Medulla oblongata (tissue), 1 donor: ENCODE measurements at regions not wholly inside any gene's neighbourhood (a gene's known extent, or its start where the extent isn't known, plus 50 kb on each side); places are given as distances from the start of the nearest gene placed in this dataset.
"Not testable (repeated sequence)": the region's sequence is repeated elsewhere in the genome, so short reads cannot be mapped to it uniquely, and the experiment has no call there.

Source experiments
- DNase-seq: peaks from one replicate; pipeline ENCODE4 v3.0.0-alpha.2; 2015; ENCODE audit errors: extremely low spot score

DNA sequence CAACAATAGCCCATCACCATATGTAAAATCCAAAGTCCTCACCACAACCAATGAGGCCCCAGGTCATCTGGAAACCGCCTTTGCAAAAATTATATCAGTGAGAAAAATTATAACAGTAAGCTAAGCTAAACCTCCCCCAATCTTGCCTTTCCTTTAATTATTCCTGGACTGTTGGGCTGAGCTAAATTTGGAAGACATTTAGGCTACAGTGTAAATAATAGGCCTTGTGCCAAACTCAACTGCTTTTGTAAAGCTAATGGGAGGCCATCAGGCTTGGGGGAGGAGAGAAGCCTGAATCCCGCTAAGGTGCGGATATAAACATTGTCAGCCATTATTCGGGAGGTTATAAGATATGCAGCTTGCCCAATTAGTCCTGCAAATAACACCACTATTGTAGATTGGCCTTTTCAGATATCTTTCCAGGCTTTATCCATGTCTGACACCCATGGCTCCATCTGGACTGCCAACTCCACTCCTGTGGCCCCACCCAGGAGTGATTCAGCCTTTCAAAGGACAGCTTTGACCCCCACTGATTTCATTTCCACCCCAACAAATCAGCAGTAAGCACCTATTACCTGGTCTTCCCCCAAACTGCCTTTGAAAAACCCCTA lies 53.0 kb upstream of the CA12 start:
- no peak for DNase-seq

DNA sequence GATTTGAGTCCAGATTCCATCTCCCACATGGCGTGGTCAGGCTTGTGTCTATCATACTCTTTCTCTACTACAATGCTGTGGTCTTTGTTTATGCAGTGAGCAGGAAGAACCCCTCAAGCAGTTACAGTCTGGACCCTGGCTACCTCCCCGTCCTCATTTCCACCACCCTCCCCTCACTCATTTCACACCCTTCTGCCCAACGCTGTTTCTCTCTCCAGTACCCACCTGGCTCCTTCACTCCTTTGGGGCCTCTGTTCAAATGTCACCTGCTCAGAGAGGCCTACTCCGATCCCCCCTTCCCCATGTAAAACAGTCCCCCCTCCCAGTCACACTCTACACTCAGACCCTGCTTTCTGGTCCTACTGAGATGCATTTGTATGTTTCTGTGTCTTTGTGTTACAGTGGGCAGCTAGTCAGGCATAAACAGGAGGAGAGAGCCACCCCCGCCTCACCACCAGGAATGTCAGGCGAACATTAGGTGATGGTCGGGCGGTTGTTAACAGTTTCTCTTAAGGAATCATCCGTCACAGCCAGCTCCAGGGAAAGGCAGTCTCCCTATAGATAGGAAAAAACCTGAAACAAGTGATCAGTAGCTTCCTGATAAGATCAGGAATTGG lies 53.7 kb upstream of the CA12 start:
- no peak for DNase-seq

DNA sequence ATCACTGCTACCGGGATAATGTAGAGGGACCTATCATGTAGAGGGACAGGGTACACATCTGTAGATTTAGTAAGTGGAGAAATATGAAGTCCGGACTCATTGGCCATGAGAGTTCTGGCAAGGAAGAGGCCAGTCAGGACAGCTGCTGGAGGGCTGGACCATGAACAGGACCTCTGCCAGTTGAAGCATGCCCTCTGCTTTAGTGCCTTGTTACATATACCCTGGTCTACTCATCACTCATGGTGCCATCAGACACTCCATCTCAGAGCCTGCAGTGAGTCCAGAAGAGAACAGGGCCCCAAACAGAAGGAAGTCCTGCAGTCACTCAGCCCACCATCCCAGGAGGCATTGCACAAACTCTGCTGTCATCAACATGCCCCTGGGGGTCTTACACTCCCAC lies 54.7 kb upstream of the CA12 start:
- DNase-seq, result no peak

DNA sequence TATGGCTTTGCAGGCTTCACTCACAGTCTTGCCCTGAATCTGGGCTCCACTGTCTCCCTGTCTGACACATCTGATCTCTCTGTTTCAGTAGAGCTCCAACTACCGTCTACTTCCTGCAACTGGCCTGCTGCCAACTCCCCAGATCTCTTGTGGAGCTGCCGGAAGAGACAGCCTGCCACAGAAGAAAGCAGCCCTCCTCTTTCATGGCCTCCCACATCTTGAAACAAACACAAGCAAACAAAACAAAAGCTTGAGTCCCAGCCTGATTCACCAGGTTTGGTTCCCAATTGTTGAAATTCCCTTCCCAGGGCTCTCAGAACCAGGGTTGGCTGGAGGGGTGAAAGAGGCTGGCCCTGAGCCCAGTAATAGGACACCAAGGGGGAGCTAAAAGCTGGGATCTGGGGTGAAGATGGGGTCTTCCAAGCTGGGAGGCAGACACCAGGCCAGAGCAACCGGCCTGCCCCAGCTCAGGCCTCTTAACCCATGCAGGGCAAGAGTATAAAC lies 55.3 kb upstream of the CA12 start:
- peak; percentile 85 for DNase-seq

DNA sequence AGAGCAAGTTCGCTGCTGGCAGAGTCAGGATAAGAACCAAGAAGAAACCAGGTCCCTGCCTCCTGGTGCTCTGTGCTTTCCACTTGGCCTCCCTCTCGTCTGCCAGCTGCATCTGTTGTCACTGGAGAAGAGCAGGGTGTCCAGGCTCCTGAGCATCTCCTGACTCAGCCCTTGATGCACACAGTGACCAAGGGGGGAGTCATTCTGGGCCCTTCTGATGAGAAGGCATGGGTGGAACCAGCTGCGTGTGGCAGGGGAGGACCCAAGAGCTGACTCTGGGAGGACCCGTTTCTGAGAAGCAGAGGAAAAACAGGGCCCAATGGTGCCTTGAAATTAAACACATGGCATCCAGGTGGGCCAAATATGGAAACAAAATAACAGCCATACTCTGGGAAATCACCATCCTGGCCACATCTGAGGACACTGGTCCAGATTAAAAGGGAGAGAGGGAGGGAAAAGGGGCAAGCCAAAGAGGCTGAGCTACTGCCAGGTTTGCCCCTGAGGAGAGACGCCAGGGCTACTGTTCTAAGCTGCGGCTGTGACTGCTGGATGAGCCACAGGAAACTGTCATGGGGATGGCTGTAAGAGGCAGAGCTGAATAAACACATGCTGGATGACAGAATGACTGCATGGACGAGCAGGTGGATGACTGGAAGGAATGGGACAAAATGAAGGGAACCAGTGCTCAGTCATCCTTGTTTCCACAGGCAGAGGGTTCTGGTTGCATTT lies 58.1 kb upstream of the CA12 start:
- DNase-seq, result no peak

DNA sequence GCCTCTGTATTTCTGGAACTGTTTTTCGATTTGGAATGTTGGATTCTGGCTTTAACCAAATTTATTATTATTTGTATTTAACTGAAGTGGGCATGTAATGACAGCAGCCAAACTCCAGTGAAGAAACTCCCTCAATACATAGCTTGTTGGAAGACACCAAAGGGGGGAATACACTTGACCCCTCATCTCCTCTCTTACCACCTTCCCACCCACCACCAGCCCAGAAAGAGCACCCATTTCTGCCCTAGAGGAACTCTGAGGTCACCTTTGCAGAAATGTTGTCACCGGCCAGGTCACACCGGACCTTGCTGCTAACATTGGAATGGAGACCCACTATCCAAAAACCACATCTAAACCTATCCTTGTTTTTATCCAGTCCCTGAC lies 58.6 kb upstream of the CA12 start:
- DNase-seq, result no peak

DNA sequence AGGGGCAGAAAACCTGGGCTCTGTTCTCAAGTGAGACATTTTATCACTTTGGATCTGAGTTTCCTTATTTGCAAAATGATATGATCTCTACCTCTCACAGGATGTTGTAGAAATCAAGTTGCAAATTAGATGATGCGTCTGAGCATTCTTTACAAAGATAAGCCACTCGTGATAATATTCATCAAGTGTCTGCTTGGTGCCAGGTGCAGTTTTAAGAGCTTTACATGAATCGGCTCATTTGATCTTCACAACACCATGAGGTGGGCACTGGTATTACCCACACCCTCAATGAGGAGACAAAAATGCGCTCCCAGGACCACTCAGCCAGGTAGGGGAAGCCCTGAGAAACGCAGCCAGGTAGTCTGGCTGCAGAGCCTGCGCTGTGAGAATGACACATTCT lies 59.1 kb upstream of the CA12 start:
- no peak for DNase-seq

DNA sequence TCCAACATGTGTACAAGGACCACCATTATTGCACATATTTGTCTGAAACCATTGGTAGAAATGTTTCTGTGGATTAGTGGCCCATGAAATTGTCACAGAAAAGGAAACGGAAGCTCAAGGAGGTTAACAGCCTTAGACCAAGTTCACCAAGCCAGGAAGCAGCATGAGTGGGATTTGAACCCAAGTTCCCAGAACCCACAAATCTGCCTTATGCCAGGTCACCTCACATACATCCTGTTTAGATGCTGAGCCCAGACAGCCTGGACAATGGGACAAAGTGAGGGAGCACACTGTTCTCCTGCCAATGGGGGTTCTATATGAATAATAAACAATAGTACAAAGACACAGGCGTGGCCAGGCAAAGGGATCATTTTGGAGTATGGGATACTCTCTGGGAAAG lies 59.6 kb upstream of the CA12 start:
- no peak for DNase-seq

DNA sequence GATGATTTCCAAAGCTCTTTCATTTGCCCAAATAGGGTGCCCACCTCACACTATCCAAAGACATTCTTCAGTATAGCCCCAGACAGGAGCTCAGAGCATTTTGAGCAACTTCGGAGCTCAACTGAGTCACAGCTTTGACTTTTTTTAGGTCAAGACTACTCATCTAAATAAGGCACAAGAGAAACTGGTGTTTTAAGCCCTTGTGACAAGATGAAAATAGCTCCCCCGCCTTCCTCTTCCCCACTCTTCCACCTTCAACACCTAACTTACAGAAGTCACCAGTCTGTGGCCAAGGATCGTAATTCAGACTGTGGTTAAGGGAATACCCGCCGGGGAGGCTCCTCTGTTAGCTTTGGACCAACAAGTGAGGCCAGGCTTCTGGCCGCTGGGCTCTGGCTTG lies 60.4 kb upstream of the CA12 start:
- DNase-seq, result no peak

DNA sequence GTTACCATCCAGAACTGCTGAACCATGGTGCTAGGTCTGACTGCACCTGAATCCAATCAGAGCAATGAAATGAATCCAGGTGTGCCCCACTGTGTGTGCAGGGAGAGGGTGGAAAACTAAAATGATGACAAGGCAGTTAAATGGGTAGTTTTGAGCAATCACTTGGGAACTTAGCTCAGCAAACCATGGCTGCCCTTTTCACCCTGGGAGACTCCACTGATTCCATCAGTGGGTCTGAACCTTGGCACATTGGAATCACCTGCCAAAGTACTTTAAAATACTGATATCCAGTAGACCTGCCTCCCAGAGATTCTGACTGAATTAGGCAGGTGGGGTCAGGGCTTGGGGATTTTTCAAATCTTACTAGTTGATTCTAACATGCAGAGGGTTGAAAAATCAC lies 59.8 kb upstream of the USP3 start:
- no peak for DNase-seq

DNA sequence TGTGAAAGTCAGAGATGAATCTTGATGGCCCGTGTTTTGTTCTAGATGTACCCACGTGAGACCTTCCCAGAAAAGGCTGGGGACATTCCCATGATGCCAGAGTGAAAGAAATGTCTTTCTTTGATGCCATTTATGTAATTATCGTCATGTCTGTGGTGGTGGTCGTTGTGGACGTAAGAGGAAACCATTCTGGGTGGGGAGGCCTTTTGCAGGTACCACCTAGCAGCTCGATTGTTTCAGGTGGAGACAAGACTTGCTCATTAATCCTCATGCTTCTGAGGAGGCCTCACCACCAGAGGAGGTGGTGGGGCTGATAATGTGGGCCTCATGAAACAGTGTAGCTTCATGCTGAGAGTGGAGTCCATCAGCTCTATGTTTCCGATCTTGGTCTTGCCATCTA lies 58.1 kb upstream of the USP3 start:
- DNase-seq, result no peak

DNA sequence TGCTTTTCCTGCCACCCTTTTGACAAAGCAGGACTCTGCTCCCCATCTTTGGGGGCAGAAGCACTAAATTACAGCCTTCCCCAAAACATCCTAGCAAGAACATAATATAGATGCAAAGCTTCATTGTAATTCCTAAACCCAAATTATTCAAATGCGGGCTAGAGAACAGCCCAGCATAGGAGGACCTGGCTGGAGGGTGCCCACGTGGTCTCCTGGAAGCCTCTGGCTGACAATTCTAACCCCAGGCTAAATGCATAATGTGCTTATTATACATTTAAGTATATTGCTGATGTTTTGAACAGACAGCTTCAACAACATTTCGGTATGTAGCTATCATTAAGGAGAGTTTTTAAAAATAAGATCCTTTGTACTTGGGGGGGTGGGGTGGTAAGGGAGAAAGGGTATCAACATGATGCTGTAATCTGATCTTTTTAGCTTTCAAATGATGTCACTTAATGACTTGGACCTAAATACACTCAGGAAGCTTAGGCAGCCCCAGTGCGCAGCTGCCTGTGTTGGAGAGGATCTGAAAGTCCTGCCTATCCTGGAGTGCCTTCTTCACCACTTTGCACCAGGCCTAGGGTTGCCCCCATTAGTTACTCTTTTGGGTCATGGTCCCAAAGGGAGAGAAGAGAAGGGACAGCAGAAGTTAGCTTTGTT lies 57.2 kb upstream of the USP3 start:
- no peak for DNase-seq

DNA sequence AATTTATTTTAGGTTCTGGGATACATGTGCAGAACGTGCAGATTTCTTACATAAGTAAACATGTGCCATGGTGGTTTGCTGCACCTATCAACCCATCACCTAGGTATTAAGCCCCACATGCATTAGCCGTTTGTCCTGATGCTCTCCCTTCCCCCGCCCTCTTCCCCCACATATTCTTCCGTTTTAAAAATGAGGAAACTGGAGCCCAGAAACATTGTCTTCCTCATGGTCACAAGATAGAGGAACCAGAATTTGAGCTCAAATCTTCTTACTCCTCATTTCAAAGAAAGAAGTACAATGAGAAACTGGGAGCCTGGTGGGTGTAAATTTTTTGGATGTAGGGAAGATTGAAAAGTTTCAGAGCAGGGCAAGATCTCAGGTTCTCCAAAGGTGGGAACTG lies 56.1 kb upstream of the USP3 start:
- DNase-seq, result peak; percentile 81

DNA sequence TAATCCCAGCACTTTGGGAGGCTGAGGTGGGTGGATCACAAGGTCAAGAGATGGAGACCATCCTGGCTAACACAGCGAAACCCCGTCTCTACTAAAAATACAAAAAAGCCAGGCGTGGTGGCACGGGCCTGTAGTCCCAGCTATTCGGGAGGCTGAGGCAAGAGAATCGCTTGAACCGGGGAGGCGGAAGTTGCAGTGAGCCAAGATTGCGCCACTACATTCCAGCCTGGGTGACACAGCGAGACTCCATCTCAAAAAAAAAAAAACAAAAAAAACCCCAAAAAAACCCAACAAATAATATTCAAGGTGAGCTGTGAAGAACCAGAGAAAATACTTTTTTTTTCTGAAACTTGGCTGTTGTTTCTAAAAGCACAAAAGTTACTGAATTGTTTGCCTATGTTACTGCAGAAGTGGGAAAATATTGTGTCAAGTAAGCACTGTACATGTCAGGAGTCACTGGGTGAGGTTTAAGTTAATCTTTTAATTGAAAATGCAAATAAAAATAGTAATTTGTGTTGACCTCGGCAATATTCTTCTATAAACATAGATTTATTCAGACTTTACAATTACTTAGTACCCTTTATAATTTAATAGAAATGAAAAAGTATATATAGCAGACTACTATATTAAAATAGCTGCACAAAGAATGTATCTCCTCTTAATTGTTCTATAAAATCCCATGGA lies 55.4 kb upstream of the USP3 start:
- not testable (repeated sequence) for DNase-seq

DNA sequence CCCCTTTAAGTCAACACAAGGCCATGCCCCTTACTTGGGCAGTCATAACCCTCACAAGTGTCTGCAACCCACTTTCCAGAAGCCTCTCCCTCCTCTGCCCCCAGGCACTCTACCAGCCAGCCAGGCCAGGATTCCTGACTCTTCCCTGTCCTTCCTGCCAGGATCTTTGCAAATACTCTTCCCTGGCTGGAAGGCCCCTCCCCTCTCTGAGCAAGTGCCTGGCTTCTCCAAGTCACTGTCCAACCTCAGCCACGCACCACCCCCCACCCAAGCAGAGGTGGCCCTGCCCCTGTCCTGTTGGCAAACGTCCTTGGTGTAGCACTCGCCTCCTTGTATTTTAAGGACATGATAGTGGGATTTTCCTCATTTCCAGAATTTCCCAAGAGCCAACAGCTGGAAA lies 54.7 kb upstream of the USP3 start:
- no peak for DNase-seq

DNA sequence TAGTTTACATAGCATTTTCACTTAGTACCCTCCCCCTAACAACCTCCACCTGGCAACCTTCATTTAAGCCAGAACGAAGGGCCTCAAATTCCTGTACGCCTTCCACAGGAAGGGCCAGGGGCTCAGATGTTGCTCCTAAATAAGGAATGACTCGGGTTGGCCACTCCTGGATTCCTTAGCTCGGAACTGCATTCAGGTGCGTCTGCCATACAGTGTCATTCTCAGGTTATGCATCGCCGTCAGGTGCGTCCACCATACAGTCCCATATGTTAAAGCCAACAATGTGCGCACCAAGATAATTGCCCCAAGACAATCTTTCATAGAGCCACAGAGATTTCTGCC lies 53.5 kb upstream of the USP3 start:
- DNase-seq, result no peak

DNA sequence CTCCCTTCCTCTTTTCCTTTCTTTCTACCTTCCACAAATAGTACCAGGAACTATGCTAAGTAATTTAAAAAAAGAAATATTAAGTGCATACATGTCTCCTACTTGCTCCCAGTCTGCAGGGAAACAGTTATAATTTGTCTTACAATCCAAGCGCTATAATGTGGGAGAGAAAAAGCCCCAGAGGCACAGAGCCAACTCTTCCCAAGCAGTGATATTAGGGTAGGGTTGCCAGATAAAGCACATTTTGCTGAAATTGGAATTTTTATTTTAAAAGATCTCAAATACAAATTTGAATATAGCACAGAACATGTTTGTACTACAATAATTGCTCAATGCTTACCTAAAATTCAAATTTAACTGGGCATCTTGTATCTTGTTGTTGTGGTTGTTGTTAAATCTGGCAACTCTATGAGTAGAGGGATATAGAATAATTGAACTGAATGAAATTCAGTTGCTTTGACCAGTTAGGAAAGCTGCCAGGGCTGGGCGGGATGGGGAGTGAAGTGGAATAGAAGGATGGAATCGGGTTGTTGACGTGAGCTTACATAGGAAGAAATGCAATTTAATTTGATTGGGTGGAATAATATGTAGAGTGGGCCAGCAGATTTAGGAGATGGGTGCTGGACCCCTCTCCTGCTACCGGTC lies 52.6 kb upstream of the USP3 start:
- DNase-seq, result no peak

DNA sequence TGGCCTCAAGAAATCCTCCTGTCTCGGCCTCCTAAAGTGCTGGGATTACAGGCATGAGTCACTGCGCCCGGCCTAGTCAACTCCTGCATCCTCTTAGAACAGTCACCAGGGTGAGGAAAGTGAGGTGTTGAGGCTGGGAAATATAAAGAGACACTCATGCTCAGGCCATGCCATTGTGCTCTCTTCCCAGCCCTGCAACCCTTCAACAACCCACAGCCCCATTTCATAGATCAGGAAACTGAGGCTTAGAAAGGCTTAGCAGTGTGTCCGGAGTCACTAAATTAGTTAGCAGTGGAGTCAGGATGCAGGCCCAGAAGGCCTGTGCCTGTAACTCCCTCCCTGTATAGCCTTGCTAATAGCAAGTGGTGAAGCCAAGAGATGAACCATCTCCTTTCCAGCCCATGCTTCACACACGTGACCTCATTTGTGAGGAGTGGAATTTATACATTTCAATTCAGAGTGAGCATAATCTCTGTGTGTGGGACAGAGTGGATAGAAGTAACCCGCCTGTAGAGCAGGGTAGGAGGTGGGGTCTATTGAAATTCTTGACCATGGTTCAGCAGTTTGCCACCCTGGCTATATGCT lies 51.7 kb upstream of the USP3 start:
- no peak for DNase-seq

DNA sequence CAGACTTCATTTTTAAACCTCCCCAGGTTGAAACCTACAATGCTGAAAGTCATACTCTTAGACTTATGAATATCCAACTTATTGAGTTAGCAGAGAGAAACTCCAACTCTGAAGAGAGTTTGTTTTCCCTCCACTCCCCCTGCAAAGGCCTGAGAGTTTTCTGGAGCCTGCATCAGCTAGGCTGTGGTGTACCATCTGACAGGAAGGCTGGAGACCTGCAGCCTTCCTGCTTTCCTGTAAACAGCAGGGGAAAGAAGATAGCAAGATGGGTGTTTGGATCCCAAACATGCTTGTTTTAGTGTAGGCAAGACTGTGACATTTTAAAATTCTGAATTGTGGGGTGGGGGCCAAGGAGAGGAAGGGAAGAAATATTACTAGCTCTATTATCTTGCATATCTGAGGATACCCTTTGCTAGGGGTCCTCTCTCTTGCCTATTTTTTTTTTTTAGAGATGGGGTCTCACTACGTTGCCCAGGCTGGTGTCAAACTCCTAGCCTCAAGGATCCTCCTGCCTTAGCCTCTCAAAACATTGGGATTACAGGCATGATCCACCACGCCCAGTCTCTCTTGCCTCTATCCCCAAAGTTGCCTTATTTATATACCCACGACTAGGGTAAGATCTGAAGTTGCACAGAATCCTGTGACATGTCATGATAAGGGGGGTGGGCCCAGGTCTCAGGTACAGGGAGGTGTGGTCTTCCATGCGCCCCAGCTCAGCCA lies 51.0 kb upstream of the USP3 start:
- DNase-seq, result no peak

DNA sequence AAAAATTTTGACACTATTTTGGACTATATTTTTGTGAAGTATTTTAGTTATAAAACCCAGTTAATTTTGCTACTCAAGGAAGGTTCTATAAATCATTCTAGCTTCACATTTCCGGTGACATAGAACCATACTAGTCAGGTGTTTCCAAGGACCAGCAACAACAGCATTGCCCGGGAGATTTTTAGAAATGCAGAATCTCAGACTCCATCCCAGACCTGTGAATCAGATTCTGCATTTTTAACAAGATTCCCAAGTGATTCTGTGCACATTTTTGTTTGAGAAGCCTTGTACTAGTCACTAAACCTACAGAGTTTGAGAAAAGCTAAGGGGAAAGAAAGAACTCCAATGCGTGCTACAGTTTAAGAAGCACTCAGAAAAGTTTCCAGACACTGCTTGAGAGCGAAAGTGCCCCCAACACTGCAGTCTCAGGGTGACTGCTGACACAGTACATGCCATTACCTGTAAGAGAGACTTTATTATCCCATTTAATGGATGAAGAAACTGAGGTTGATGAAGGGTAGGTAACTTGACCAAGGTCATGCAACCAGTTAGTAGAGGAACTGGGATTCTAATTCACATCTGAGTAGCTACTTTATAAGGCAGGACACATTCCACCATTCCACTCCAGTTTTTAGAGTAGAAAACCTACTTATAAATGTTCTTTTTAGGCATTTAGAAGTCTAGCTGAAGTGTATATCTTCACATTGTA lies 49.7 kb upstream of the USP3 start:
- no peak for DNase-seq
